RWPE1 (cell line): ENCODE measurements at regions not wholly inside any gene's neighbourhood (a gene's known extent, or its start where the extent isn't known, plus 50 kb on each side); places are given as distances from the start of the nearest gene placed in this dataset.

Source experiments
- CTCF ChIA-PET: fragments of 350-600 bp; sonication (Branson Sonifier 250); formaldehyde crosslinking; extraction: SDS; loops from one replicate; lab custom pipeline; 2021; lab: Yijun Ruan, JAX
- POLR2A ChIA-PET: fragments of 400-600 bp; formaldehyde crosslinking; extraction: SDS; loops from one replicate; lab custom pipeline; 2020; ENCODE audit warnings: antibody characterized with exemption; ENCODE audit not compliant: low non-redundant PET; lab: Yijun Ruan, JAX
- DNase-seq: peaks from one replicate; pipeline ENCODE4 v3.0.0; 2012; ENCODE audit warnings: low spot score
- H3K27ac ChIP-seq: fragments of 450-650 bp; 2 replicates; pipeline ENCODE4 v1.5.1; 2017
- CTCF ChIP-seq: fragments of 450-650 bp; conservative IDR thresholded peaks from 2 replicates; pipeline ENCODE4 v1.5.1; 2017; ENCODE audit warnings: low read depth, mild to moderate bottlenecking

GRCh38 chr17:45650561-45650960, 133.6 kb upstream of the CRHR1 start:
- no peak for TF ChIP-seq CTCF
- ChIA-PET CTCF (interaction anchor here (0.8 to 1.0 kb wide), 2 partner anchors 10 to 265 kb away, joined by 3 read pairs; no protein-coding TSS in a partner anchor), POLR2A (no interaction called here)
- no peak overlapping the region for H3K27ac ChIP-seq
- DNase-seq = no peak

DNA sequence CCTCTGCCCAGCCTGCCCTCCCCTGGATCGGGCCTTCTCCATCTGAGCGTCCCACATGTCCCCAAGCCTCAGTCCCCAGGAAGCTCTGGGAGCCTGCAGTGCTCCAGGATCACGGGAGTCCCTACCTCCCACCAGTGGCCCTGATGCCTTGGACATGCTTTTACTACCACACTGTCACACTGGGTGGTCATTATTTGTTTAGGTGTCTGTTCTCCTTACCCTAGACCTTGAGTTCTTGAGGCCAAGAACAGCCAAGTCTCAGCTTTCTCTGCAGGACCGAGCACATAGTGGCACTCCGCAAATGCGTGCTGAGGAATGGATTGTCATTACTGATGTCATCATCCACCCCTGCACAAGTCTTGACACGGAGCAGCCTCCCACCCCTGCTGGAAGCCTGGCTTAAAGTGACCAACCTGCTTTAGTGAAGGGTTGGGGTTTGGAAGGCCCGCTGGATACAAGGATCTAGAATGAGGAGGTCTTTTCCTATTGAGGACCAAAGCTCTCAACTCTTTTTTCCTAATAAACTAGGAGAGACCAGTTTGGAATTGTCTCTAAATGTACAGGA, 132.9 kb upstream of the CRHR1 start:
- TF ChIP-seq CTCF = no peak
- CTCF ChIA-PET = interaction anchor here (1.0 kb wide), 1 partner anchor 11 kb away, joined by 3 read pairs; no protein-coding TSS in a partner anchor
- POLR2A ChIA-PET = no interaction called here
- no peak for DNase-seq
- no peak overlapping the region for H3K27ac ChIP-seq

DNA sequence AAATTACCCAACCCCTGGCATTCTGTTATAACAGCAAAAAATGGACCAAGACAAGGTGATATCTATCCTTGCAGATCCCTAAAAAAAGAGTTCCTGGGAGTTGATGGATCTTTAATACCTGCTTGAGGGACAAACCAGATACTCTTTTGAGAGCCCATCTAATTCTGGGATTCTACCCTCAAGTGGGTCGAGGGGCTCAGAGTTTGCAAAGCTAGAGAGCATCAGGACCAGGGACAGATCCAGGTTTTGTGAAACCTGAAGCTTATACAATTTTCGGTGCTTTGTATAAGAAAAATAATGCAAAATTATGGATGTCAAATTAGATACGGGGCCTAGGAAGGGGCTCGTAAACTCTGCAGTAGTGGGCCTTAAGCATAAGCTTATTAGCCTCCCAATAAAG, 130.5 kb upstream of the CRHR1 start:
- TF ChIP-seq CTCF = no peak
- ChIA-PET CTCF (interaction anchor here (0.9 kb wide), 1 partner anchor 14 kb away, joined by 3 read pairs; no protein-coding TSS in a partner anchor), POLR2A (no interaction called here)
- no peak overlapping the region for H3K27ac ChIP-seq
- no peak for DNase-seq

DNA sequence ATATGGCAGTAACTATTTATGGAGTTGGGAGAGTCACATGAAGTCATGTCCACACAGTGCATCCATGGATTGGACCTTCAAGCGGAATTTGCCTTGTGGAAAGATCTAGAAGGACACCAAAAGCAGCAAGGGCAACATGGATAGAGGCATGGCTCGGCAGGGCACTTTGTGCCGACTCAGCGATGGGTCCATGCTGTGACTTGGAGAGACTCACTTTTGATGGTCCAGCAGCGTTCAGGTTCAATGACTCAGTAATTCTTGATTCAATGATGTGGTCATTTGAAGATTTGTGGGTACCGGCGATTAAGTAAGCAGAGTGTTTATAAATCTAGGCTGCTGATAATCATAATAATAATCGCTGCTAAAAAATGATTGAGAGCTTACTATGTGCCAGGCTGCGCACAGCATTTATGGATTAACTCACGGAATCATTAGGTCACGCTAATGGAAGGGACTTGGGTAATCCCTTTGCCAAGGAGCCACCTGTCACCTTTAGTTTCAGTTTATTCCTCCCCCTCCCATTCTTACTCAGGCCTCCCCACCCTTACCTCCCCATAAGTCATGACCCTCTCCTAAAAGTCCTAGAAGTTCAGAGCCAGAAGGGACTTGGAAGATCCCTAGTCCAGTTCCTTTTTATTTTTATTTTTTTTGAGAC, 127.5 kb upstream of the CRHR1 start:
- no peak for DNase-seq
- CTCF ChIA-PET = no interaction called here
- no peak overlapping the region for H3K27ac ChIP-seq
- POLR2A ChIA-PET = no interaction called here
- no peak for TF ChIP-seq CTCF

DNA sequence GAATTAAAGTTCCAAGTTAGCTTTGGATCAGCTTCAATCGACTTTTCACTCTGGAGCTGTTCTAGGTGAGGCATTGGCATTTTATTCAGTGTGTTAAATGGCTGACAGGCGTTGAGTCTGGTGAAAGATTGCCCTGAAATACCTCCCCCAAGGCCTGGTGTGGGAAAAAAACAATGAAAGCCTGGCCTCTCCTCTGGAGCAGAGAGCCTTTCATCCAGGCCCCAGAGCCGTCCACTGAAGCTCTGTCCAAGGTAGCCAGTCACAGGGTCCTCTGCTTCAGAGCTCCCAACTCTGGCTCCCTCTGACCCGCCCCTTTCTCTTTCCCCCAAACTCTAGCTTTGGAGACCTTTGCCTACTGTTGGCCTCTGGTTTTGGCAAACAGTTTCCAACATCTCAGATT, 123.6 kb upstream of the CRHR1 start:
- POLR2A ChIA-PET = no interaction called here
- CTCF ChIA-PET = interaction anchor here (0.7 kb wide), 2 partner anchors 24 to 135 kb away, joined by 3 to 4 read pairs; no protein-coding TSS in a partner anchor
- H3K27ac ChIP-seq = no peak overlapping the region

DNA sequence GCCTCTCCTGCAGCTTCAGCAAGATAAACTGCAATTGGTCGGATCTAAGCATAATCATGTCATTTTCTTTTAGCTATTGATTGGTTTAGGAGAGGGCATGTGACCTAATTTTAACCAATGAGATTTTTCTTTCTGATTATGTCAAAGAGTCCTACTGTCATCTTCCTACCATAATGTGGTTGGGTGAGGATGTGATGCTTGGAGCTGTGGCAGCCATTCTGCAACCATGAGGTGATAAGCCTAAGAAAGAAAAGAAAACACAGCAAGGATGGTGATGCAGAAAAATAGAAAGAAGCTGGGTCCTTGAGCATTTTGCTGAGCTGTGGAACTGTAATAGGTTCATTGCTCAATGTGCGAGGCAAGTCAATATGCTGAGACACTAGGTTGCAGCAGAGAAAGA, 121.7 kb upstream of the CRHR1 start:
- DNase-seq = no peak
- no peak overlapping the region for H3K27ac ChIP-seq
- no peak for TF ChIP-seq CTCF
- POLR2A ChIA-PET = no interaction called here
- CTCF ChIA-PET = interaction anchor here (1.2 kb wide), 1 partner anchor 22 kb away, joined by 5 read pairs; no protein-coding TSS in a partner anchor

More for the DNA sequence above, 123.6 kb upstream of the CRHR1 start:
- DNase-seq = no peak
- no peak for TF ChIP-seq CTCF
